Upper lobe of right lung (tissue), 1 donor: ENCODE measurements at regions not wholly inside any gene's neighbourhood (a gene's known extent, or its start where the extent isn't known, plus 50 kb on each side); places are given as distances from the start of the nearest gene placed in this dataset.

Experiments used
- ATAC-seq: fragments of 200-7000 bp; cut with Tn5 transposase; one replicate; pipeline ENCODE4 v1.9.1; 2020; ENCODE audit warnings: mild to moderate bottlenecking, moderate library complexity
- DNase-seq: peaks from one replicate; pipeline ENCODE4 v3.0.0-alpha.2; 2020
- H3K27ac ChIP-seq: fragments of 200-600 bp; one replicate; pipeline ENCODE4 v1.8.0; 2022
- H3K27me3 ChIP-seq: fragments of 200-600 bp; one replicate; pipeline ENCODE4 v1.8.0; 2022; ENCODE audit warnings: mild to moderate bottlenecking
- H3K36me3 ChIP-seq: fragments of 200-600 bp; one replicate; pipeline ENCODE4 v1.8.0; 2022
- H3K4me1 ChIP-seq: fragments of 200-600 bp; one replicate; pipeline ENCODE4 v1.8.0; 2022
- H3K4me3 ChIP-seq: fragments of 200-600 bp; one replicate; pipeline ENCODE4 v1.8.0; 2022; ENCODE audit warnings: mild to moderate bottlenecking
- H3K9me3 ChIP-seq: fragments of 200-600 bp; one replicate; pipeline ENCODE4 v1.8.0; 2022
- CTCF ChIP-seq: fragments of 200-600 bp; IDR thresholded peaks from one replicate; pipeline ENCODE4 v1.8.0; 2022; ENCODE audit warnings: antibody characterized with exemption
- intact Hi-C: fragments of 100-400 bp; cut with DNase I; formaldehyde crosslinking; loops from one replicate; pipeline ENCODE4 v1.11.0; 2022
- donor health status: DM: no; HTN: yes; CAD: no; lungs with severe emphysema.

GRCh38 chr4:52251864-52252263 lies 200.8 kb downstream of the SPATA18 start:
- ATAC-seq (no peak), DNase-seq (no peak)
- intact Hi-C loops: no loop called here
- no peaks in the 10 kb centered on the region for H3K9me3 ChIP-seq
- H3K4me3 ChIP-seq: no peak overlapping the region
- no peaks in the 10 kb centered on the region for H3K27me3 ChIP-seq
- TF ChIP-seq CTCF: no peak
- no peaks in the 10 kb centered on the region for H3K4me1 ChIP-seq
- H3K27ac ChIP-seq: no peak overlapping the region
- H3K36me3 ChIP-seq: no peaks in the 10 kb centered on the region

GRCh38 chr4:52253025-52253424 lies 201.9 kb downstream of the SPATA18 start:
- DNase-seq: no peak
- no peak overlapping the region for H3K27ac ChIP-seq
- H3K4me3 ChIP-seq: no peak overlapping the region
- no peaks in the 10 kb centered on the region for H3K36me3 ChIP-seq
- intact Hi-C loops: no loop called here
- no peak for ATAC-seq
- no peaks in the 10 kb centered on the region for H3K9me3 ChIP-seq
- no peak for TF ChIP-seq CTCF
- H3K27me3 ChIP-seq: no peaks in the 10 kb centered on the region
- no peaks in the 10 kb centered on the region for H3K4me1 ChIP-seq

- DNase-seq (no peak), ATAC-seq (no peak)
- Histone ChIP-seq H3K27ac (no peak overlapping the region), H3K36me3 (no peaks in the 10 kb centered on the region), H3K4me3 (no peak overlapping the region), H3K27me3 (no peaks in the 10 kb centered on the region), H3K9me3 (no peaks in the 10 kb centered on the region), H3K4me1 (no peaks in the 10 kb centered on the region)
- TF ChIP-seq CTCF: no peak
- intact Hi-C loops: no loop called here
Observed at GRCh38 chr4:52256522-52256921, 205.4 kb downstream of the SPATA18 start.

- no peak for ATAC-seq
- no peaks in the 10 kb centered on the region for H3K4me1 ChIP-seq
- intact Hi-C loops: no loop called here
- no peak for TF ChIP-seq CTCF
- no peak for DNase-seq
- H3K27ac ChIP-seq: no peak overlapping the region
- no peaks in the 10 kb centered on the region for H3K27me3 ChIP-seq
- H3K9me3 ChIP-seq: no peaks in the 10 kb centered on the region
- no peaks in the 10 kb centered on the region for H3K36me3 ChIP-seq
- no peak overlapping the region for H3K4me3 ChIP-seq
Observed at GRCh38 chr4:52259978-52260377, 208.9 kb downstream of the SPATA18 start.

- DNase-seq: no peak
Observed at GRCh38 chr4:52260514-52261210, 209.6 kb downstream of the SPATA18 start.

More at GRCh38 chr4:52260514-52261210, 209.6 kb downstream of the SPATA18 start:
- peak; percentile 17 for ATAC-seq
- TF ChIP-seq CTCF: no peak
- Histone ChIP-seq H3K27ac (no peak overlapping the region), H3K4me3 (no peak overlapping the region), H3K9me3 (no peaks in the 10 kb centered on the region), H3K27me3 (no peaks in the 10 kb centered on the region), H3K4me1 (no peaks in the 10 kb centered on the region), H3K36me3 (no peaks in the 10 kb centered on the region)
- intact Hi-C loops: no loop called here
